Right lobe of liver (tissue), 6 donors: ENCODE measurements at regions not wholly inside any gene's neighbourhood (a gene's known extent, or its start where the extent isn't known, plus 50 kb on each side); places are given as distances from the start of the nearest gene placed in this dataset.

Experiments
- ATAC-seq, 4 donors: fragments of 200-7000 bp; cut with Tn5 transposase; one replicate each; pipeline ENCODE4 v1.9.1; 2020; ENCODE audit warnings: mild to moderate bottlenecking in 4 of 4, moderate library complexity in 4 of 4
- DNase-seq, 3 donors: peaks; one replicate each; pipeline ENCODE4 v3.0.0-alpha.2; 2020
- H3K27ac ChIP-seq, 3 donors: fragments of 200-600 bp; one replicate each; pipeline ENCODE4 v1.8.0; 2022
- H3K27me3 ChIP-seq, 2 donors: fragments of 200-600 bp; one replicate each; pipeline ENCODE4 v1.8.0; 2022
- H3K36me3 ChIP-seq, 4 donors: fragments of 200-600 bp; sonication (generic) in 1 of 4; one replicate each; pipeline versions ENCODE4 v1.5.1 to v1.8.0; 2017 to 2022; ENCODE audit warnings: control low read depth in 1 of 4
- H3K4me1 ChIP-seq, 4 donors: fragments of 200-600 bp; sonication (generic) in 1 of 4; one replicate each; pipeline versions ENCODE4 v1.5.1 to v1.8.0; 2017 to 2022; ENCODE audit warnings: control low read depth in 1 of 4
- H3K4me3 ChIP-seq, 3 donors: fragments of 200-600 bp; one replicate each; pipeline ENCODE4 v1.8.0; 2022
- H3K9me3 ChIP-seq, 4 donors: fragments of 200-600 bp; sonication (generic) in 1 of 4; one replicate each; pipeline versions ENCODE4 v1.5.1 to v1.8.0; 2017 to 2022; ENCODE audit warnings: control low read depth in 1 of 4
- POLR2A ChIP-seq: fragments of 450-650 bp; IDR thresholded peaks from one replicate; pipeline ENCODE4 v1.6.1; 2017; ENCODE audit warnings: antibody characterized with exemption, mild to moderate bottlenecking
- WGBS: methylation state at CpG from one replicate; pipeline ENCODE4 v1.1.6; 2018; ENCODE audit warnings: low coverage, low lambda C conversion rate; ENCODE audit not compliant: insufficient coverage; ENCODE audit errors: missing lambda C conversion rate; 5-methylcytosine and 5-hydroxymethylcytosine counted together
- intact Hi-C, 2 donors: fragments of 100-400 bp; cut with DNase I; formaldehyde crosslinking; loops; one replicate each; pipeline versions ENCODE4 v1.11.2 to v1.14.1; 2022
- TF ChIP-seq, protein P1 (sequence below), 4 donors: fragments of 200-600 bp in 3 of 4; fragments of 450-650 bp in 1 of 4; IDR thresholded peaks; one replicate each; pipeline versions ENCODE4 v1.5.1 to v1.8.0; 2016 to 2022; ENCODE audit warnings: antibody characterized with exemption in 4 of 4, mild to moderate bottlenecking in 2 of 4
- donor health status: DM: no; HTN: yes; CAD: no.
- donor health status: DM: no; HTN: no; CAD: no.
- donor health status: DM: no; HTN: no; CAD: no.
- donor health status: DM: no; HTN: yes; CAD: no.
- donor health status: DM: no; HTN: yes; CAD: no.

DNA sequence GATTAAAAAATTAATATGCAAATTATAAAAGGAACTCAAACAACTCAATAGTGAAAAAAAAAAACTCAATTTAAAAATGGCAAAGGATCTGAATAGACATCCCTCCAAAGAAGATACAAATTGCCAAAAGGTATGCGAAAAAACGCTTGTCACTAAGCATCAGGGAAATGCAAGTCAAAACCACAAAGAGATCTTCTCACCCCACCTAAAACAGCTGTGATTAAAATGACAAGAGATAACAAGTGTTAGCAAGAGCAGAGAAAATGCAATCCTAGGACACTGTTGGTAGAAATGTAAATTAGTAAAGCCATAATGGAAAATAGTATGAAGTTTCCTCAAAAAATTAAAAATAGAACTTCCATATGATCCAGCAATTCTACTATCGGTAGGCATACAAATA lies 166.3 kb upstream of the ZC3H12C start:
- WGBS: 24% methylated on average over 3 of the region's 3 CpGs
- no peak overlapping the region for H3K27ac ChIP-seq
- DNase-seq (no peak), ATAC-seq (no peak)
- intact Hi-C loops: no loop called here
- H3K36me3 ChIP-seq: no peaks in the 10 kb centered on the region
- TF ChIP-seq, protein P1, sequence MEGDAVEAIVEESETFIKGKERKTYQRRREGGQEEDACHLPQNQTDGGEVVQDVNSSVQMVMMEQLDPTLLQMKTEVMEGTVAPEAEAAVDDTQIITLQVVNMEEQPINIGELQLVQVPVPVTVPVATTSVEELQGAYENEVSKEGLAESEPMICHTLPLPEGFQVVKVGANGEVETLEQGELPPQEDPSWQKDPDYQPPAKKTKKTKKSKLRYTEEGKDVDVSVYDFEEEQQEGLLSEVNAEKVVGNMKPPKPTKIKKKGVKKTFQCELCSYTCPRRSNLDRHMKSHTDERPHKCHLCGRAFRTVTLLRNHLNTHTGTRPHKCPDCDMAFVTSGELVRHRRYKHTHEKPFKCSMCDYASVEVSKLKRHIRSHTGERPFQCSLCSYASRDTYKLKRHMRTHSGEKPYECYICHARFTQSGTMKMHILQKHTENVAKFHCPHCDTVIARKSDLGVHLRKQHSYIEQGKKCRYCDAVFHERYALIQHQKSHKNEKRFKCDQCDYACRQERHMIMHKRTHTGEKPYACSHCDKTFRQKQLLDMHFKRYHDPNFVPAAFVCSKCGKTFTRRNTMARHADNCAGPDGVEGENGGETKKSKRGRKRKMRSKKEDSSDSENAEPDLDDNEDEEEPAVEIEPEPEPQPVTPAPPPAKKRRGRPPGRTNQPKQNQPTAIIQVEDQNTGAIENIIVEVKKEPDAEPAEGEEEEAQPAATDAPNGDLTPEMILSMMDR (IDR thresholded peaks at IDR 0.05): no peak
- TF ChIP-seq POLR2A: no peak
- H3K27me3 ChIP-seq: no peaks in the 10 kb centered on the region
- H3K4me1 ChIP-seq: no peaks in the 10 kb centered on the region
- H3K9me3 ChIP-seq: no peaks in the 10 kb centered on the region
- no peak overlapping the region for H3K4me3 ChIP-seq

DNA sequence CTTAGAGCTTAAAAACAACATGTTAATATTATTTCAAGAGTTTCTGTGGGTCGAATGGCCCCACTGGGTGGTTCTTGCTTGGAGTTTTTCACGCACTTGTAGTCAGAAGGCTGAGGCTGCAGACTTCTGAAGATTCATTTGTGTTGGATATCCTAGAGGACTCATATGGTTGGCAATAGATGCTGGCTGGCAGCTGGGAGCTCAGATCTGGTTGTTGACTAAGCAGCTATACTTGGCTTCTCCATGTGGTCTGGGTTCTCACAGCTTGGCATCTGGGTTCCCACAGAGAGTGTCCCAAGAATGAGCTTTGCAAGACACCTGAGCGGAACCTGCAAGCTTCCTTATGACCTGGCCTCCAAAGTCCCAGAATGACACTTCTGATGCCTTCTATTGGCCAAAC lies 163.9 kb upstream of the ZC3H12C start:
- no peak overlapping the region for H3K27ac ChIP-seq
- intact Hi-C loops: no loop called here
- H3K36me3 ChIP-seq: no peaks in the 10 kb centered on the region
- no peak for ATAC-seq
- TF ChIP-seq, protein P1 (IDR thresholded peaks at IDR 0.05): no peak
- TF ChIP-seq POLR2A: no peak
- H3K4me3 ChIP-seq: no peak overlapping the region
- H3K9me3 ChIP-seq: no peaks in the 10 kb centered on the region
- DNase-seq: no peak
- 52% methylated on average over 3 of the region's 3 CpGs for WGBS
- no peaks in the 10 kb centered on the region for H3K27me3 ChIP-seq
- H3K4me1 ChIP-seq: no peaks in the 10 kb centered on the region

- DNase-seq: no peak
- WGBS: 87% methylated on average over 4 of the region's 4 CpGs
- H3K9me3 ChIP-seq: no peaks in the 10 kb centered on the region
- H3K4me3 ChIP-seq: no peak overlapping the region
- no peaks in the 10 kb centered on the region for H3K4me1 ChIP-seq
- intact Hi-C loops: no loop called here
- TF ChIP-seq POLR2A: no peak
- TF ChIP-seq, protein P1 (IDR thresholded peaks at IDR 0.05): no peak
- H3K27me3 ChIP-seq: no peaks in the 10 kb centered on the region
- no peak for ATAC-seq
- H3K36me3 ChIP-seq: no peaks in the 10 kb centered on the region
- H3K27ac ChIP-seq: no peak overlapping the region
Observed at GRCh38 chr11:109933126-109933525, 160.1 kb upstream of the ZC3H12C start.

- intact Hi-C loops: no loop called here
- Histone ChIP-seq H3K9me3 (no peaks in the 10 kb centered on the region), H3K27ac (no peak overlapping the region), H3K4me3 (no peak overlapping the region), H3K36me3 (no peaks in the 10 kb centered on the region), H3K4me1 (no peaks in the 10 kb centered on the region), H3K27me3 (no peaks in the 10 kb centered on the region)
- no peak for TF ChIP-seq POLR2A
- TF ChIP-seq, protein P1 (IDR thresholded peaks at IDR 0.05): no peak
- WGBS: 62% methylated on average over 2 of the region's 2 CpGs
- DNase-seq (no peak), ATAC-seq (no peak)
Observed at GRCh38 chr11:109934151-109934550, 159.0 kb upstream of the ZC3H12C start.

DNA sequence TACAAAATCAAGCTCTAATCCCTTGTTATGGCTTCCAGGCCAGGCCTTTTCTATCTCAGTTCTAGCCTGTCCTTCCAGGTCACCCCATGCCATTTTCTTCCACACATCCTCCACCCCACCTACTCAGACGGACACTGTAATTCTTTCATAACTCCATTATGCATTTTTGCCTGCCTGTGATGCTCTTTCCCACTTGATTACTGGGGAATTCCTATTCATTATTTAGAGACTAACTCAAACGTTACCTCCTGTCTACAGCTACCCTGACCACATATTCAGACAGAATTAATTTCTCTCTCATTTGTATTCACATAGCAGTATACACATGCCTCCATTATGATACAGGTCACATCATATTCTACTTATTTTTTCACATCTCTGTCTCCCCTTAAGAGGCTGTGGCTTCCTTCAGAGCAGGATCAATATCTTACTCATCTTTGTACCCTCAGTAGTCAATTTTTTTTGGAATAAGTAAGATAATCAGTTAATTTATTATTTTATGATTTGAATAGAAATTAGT lies 156.5 kb upstream of the ZC3H12C start:
- ATAC-seq: no peak
- Histone ChIP-seq H3K4me1 (no peaks in the 10 kb centered on the region), H3K27me3 (no peaks in the 10 kb centered on the region), H3K4me3 (no peak overlapping the region), H3K27ac (no peak overlapping the region), H3K9me3 (no peaks in the 10 kb centered on the region), H3K36me3 (no peaks in the 10 kb centered on the region)
- intact Hi-C loops: no loop called here
- WGBS: 56% methylated on average over 2 of the region's 2 CpGs
- TF ChIP-seq POLR2A: no peak
- TF ChIP-seq, protein P1 (IDR thresholded peaks at IDR 0.05): no peak
- no peak for DNase-seq
